Heart left ventricle (tissue), 16 donors: ENCODE measurements at regions not wholly inside any gene's neighbourhood (a gene's known extent, or its start where the extent isn't known, plus 50 kb on each side); places are given as distances from the start of the nearest gene placed in this dataset.

Experiments used
- ATAC-seq, 4 donors: fragments of 200-7000 bp; cut with Tn5 transposase; one replicate each; pipeline ENCODE4 v1.9.1; 2020 to 2022; ENCODE audit warnings: moderate library complexity in 4 of 4, mild to moderate bottlenecking in 3 of 4, moderate number of reproducible peaks in 1 of 4
- DNase-seq, 5 donors: peaks; one replicate each; pipeline ENCODE4 v3.0.0-alpha.2; 2020
- H3K27ac ChIP-seq, 12 donors: fragments of 200-600 bp; sonication (generic) in 4 of 12; one replicate each; pipeline versions ENCODE4 v1.5.0 to v1.8.0; 2016 to 2022; ENCODE audit warnings: mild to moderate bottlenecking in 2 of 12
- H3K27me3 ChIP-seq, 9 donors: fragments of 200-600 bp; sonication (generic) in 2 of 9; one replicate each; pipeline versions ENCODE4 v1.5.1 to v1.8.0; 2016 to 2022; ENCODE audit warnings: mild to moderate bottlenecking in 3 of 9
- H3K36me3 ChIP-seq, 9 donors: fragments of 200-600 bp; sonication (generic) in 2 of 9; one replicate each; pipeline versions ENCODE4 v1.5.0 to v1.8.0; 2018 to 2022; ENCODE audit warnings: mild to moderate bottlenecking in 2 of 9
- H3K4me1 ChIP-seq, 12 donors: fragments of 200-600 bp; sonication (generic) in 4 of 12; one replicate each; pipeline versions ENCODE4 v1.5.0 to v1.8.0; 2016 to 2022; ENCODE audit warnings: mild to moderate bottlenecking in 3 of 12
- H3K4me3 ChIP-seq, 12 donors: fragments of 200-600 bp; sonication (generic) in 4 of 12; one replicate each; pipeline versions ENCODE4 v1.5.0 to v1.8.0; 2017 to 2022; ENCODE audit warnings: mild to moderate bottlenecking in 9 of 12, moderate library complexity in 4 of 12
- H3K9me3 ChIP-seq, 12 donors: fragments of 200-600 bp; sonication (generic) in 4 of 12; one replicate each; pipeline versions ENCODE4 v1.5.0 to v1.8.0; 2016 to 2022; ENCODE audit warnings: mild to moderate bottlenecking in 1 of 12
- CTCF ChIP-seq, 12 donors: fragments of 200-600 bp; sonication (generic) in 4 of 12; IDR thresholded peaks; one replicate each; pipeline versions ENCODE4 v1.5.0 to v1.8.0; 2018 to 2022; ENCODE audit warnings: antibody characterized with exemption in 12 of 12, mild to moderate bottlenecking in 5 of 12
- POLR2A ChIP-seq, 2 donors: fragments of 450-650 bp; IDR thresholded peaks; one replicate each; pipeline ENCODE4 v1.6.1; 2017; ENCODE audit warnings: antibody characterized with exemption in 2 of 2, mild to moderate bottlenecking in 2 of 2, moderate library complexity in 2 of 2
- WGBS, 4 donors: extraction: QIAGEN DNeasy Blood & Tissue Kit in 2 of 4; methylation state at CpG; one replicate each; pipeline versions ENCODE4 v1.1.5 to v1.1.7; 2013 to 2018; 5-methylcytosine and 5-hydroxymethylcytosine counted together
- intact Hi-C, 10 donors: fragments of 100-400 bp; cut with DNase I; formaldehyde crosslinking; loops; one replicate each; pipeline versions ENCODE4 v1.11.1 to v1.14.2; 2022
- donor health status: ischemic (EF 13 %, LVEDD 7.1; RV severe dilation, severe dysfunction).
- donor health status: healthy with polysubstance abuse.
- donor health status: DM: no; HTN: yes; CAD: no.
- donor health status: DM: no; HTN: no; CAD: no.
- donor health status: ischemic (EF 25% LVEDD 6.9; RV normal size, moderate dysfunction).
- donor health status: ischemic (EF 25% LVEDD 5.7; RV mildly dilated, moderate dysfunction).
- donor health status: healthy.
- donor health status: DM: yes; HTN: yes; CAD: no.
- donor health status: ischemic (EF 35%, LVEDD 5.7; RV mildly dilated, moderate dysfunction).
- donor health status: nonischemic (EF 11% LVEDD 7.7; RV severe dilation, severe dysfunction).
- donor health status: DM: yes; HTN: yes; CAD: no.
- donor health status: PGD.
- donor health status: ischemic (EF 29% LVEDD 5.4; RV normal size, mild dysfunction).
- donor health status: nonischemic (EF 23%, LVEDD 6.1; RV moderate dilation, normal function).

DNA sequence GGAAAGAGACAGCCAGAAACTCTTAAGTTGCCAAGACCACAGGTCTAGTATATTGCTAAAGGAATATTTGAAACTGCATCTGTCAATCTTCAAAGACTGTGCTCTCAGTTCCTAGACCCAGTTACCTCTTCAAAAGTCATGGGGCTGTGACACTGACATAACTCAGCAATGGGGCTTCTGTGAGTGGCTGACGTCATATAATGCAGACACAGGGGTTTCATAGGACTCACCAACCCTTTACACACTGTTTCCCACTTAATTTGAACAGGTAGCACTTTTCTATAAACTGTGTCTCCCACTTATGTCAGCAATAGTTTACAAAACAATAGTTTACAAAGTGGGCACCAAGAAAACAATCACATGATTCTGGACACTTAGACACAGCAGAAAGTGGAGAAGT lies 158.4 kb downstream of the GALC start:
- DNase-seq (no peak), ATAC-seq (no peak)
- TF ChIP-seq POLR2A (IDR thresholded peaks at IDR 0.05) = no peak
- no peak for TF ChIP-seq CTCF (IDR thresholded peaks at IDR 0.05)
- Histone ChIP-seq H3K27me3 (no peaks in the 10 kb centered on the region), H3K36me3 (no peaks in the 10 kb centered on the region), H3K4me3 (no peak overlapping the region), H3K27ac (no peak overlapping the region), H3K9me3 (peaks cover 0 to 5% (median 0%) of the 10 kb centered on the region in 12 donors), H3K4me1 (peaks cover 0 to 13% (median 0%) of the 10 kb centered on the region in 12 donors)
- intact Hi-C loops = no loop called here
- WGBS, 4 donors = 60 to 70% (median 65%) methylated on average over 1 of the region's 1 CpG

GRCh38 chr14:87833026-87833425 lies 160.0 kb downstream of the GALC start:
- intact Hi-C loops = no loop called here
- TF ChIP-seq CTCF (IDR thresholded peaks at IDR 0.05) (no peak), POLR2A (IDR thresholded peaks at IDR 0.05) (no peak)
- H3K36me3 ChIP-seq = no peaks in the 10 kb centered on the region
- H3K4me3 ChIP-seq = no peak overlapping the region
- peaks cover 0 to 13% (median 0%) of the 10 kb centered on the region in 12 donors for H3K4me1 ChIP-seq
- no peaks in the 10 kb centered on the region for H3K27me3 ChIP-seq
- no peak for DNase-seq
- ATAC-seq = no peak
- H3K27ac ChIP-seq = no peak overlapping the region
- 0 to 98% (median 69%) methylated on average over 1 of the region's 1 CpG for WGBS, 4 donors
- peaks cover 0 to 5% (median 0%) of the 10 kb centered on the region in 12 donors for H3K9me3 ChIP-seq

GRCh38 chr14:87830443-87831096 lies 162.4 kb downstream of the GALC start:
- Histone ChIP-seq H3K27ac (peak overlapping the region in 7 of 12 donors; percentile 25 to 59 (median 35)), H3K4me3 (no peak overlapping the region), H3K4me1 (peaks cover 0 to 13% (median 0%) of the 10 kb centered on the region in 12 donors), H3K9me3 (peaks cover 0 to 5% (median 0%) of the 10 kb centered on the region in 12 donors), H3K27me3 (no peaks in the 10 kb centered on the region), H3K36me3 (no peaks in the 10 kb centered on the region)
- no peak for TF ChIP-seq POLR2A (IDR thresholded peaks at IDR 0.05)
- TF ChIP-seq CTCF (IDR thresholded peaks at IDR 0.05) = no peak
- DNase-seq = no peak
- intact Hi-C loops = loop anchor here in 1 of 10 donors (2.0 kb wide), 1 partner anchor 42 kb away; no protein-coding TSS in a partner anchor
- no peak for ATAC-seq
- 43 to 61% (median 55%) methylated on average over 2 of the region's 2 CpGs for WGBS, 4 donors

DNA sequence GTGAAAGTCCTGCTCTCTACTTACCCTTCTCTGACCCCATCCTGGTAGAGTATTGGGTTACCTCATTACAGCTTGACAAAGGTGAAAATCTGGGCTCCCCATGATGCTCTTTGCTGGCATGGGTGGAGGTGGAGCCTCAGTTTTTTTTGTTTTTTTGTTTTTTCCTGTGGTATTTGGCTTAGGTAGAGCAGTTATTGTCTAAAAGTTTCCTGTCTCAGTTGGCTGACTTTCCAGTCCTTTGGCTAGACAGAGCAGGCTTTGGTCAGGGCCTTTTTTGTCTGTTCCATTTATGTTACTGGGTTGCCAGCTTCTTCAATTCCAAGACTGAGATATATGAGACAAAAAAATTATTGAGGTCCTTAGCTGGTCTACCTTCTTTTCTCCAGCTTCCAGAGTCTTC lies 163.4 kb downstream of the GALC start:
- TF ChIP-seq CTCF (IDR thresholded peaks at IDR 0.05) (no peak), POLR2A (IDR thresholded peaks at IDR 0.05) (no peak)
- H3K27me3 ChIP-seq = no peaks in the 10 kb centered on the region
- H3K4me3 ChIP-seq = no peak overlapping the region
- intact Hi-C loops = no loop called here
- H3K4me1 ChIP-seq = peaks cover 0 to 13% (median 0%) of the 10 kb centered on the region in 12 donors
- peak in 2 of 4 donors; percentile 32 to 77 for ATAC-seq
- no peaks in the 10 kb centered on the region for H3K36me3 ChIP-seq
- peak in 1 of 5 donors; percentile 11 for DNase-seq
- H3K9me3 ChIP-seq = peaks cover 0 to 5% (median 0%) of the 10 kb centered on the region in 12 donors
- peak overlapping the region in 4 of 12 donors; percentile 32 to 59 (median 38) for H3K27ac ChIP-seq
